T follicular helper cell (primary cell): ENCODE measurements at regions not wholly inside any gene's neighbourhood (a gene's known extent, or its start where the extent isn't known, plus 50 kb on each side); places are given as distances from the start of the nearest gene placed in this dataset.
"Not testable (repeated sequence)": the region's sequence is repeated elsewhere in the genome, so short reads cannot be mapped to it uniquely, and the experiment has no call there.

Experiments
- DNase-seq: peaks from one replicate; pipeline ENCODE4 v3.0.0-alpha.2; 2020; ENCODE audit warnings: low read depth

GRCh38 chr4:129998436-129999150 lies 902.6 kb downstream of the C4orf33 start:
- DNase-seq: no peak

DNA sequence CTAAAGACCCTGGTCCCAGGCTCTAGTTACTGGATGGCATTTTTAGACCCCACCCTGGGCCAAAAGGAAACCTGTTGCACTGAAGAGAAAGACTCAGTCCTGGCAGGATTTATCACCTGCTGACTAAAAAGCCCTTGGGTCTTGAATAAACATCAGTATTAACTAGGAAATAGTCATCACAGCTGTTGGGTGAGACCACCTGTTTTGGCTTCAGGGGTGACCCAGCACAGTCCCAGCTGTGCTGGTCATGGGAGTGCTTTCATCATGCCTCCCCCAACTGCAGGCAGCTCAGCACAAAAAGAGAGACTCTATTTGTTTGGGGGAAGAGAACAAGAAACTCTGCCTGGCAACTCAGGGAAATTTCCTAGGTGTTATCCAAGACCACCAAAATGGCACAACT lies 903.2 kb downstream of the C4orf33 start:
- DNase-seq: no peak

- DNase-seq: no peak
Measured at GRCh38 chr4:130008461-130008860, 912.5 kb downstream of the C4orf33 start.

DNA sequence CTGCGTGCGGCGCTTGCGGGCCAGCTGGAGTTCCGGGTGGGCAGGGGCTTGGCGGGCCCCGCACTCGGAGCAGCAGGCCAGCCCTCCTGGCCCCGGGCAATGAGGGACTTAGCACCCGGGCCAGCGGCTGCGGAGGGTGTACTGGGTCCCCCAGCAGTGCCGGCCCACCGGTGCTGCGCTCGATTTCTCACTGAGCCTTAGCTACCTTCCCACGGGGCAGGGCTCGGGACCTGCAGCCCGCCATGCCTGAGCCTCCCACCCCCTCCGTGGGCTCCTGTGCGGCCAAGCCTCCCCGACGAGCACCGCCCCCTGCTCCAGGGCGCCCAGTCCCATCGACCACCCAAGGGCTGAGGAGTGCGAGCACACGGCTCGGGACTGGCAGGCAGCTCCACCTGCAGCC lies 916.9 kb downstream of the C4orf33 start:
- DNase-seq: not testable (repeated sequence)

DNA sequence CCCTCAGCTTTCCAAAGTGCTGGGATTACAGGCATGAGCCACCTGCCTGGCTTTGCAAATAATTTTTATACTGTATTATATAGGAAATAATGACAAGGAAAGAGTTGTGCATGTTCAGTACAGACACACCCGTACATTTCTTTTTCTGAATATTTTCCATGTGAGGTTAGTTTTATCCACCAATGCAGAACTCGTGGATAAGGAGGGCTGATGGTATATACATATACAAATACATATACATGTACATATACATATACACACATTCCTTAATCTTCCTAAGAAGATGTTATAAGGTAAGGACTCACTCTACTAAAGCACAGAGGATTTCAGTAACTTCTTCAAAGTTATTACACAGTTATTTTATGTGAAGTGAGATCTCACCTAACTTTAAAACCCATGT lies 925.8 kb downstream of the C4orf33 start:
- DNase-seq: no peak

- no peak for DNase-seq
Measured at GRCh38 chr4:130023088-130023487, 927.1 kb downstream of the C4orf33 start.

DNA sequence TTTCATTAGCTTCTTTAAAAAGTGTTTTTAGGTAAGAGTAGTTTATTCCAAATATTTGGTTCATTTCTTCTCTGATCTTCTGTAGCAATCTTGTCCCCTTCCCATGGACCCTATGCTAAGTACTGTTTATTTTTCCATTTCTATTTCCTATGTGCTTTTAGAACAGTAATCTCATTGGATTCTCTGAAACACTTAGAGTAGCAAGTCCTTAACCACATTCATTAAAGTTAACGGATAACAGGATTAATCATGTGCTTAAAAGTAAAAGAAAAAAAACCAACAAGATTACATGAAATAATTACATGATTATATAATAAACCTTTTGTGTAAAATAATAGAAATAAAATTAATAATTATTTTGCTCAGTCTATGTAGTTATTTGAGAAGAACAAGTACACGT lies 929.7 kb downstream of the C4orf33 start:
- no peak for DNase-seq

- DNase-seq: no peak
Measured at GRCh38 chr4:130026185-130026584, 930.2 kb downstream of the C4orf33 start.

DNA sequence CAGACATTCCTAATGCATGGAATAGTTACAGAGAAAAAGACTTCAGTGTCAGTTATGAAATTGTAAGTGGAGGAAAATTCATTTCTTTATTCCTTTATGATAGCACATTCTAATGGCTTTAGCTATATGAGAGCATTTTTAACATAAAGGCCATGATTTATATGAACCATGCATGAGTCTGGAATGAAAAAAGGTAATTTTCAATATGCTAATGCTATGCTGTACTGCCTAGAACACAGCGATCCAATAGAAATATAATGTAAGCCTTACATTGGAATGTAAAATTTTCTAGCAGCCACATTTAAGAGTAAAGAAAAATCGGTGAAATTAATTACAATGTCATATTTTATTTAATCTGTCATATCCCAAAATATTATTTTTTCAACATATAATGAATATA lies 932.0 kb downstream of the C4orf33 start:
- no peak for DNase-seq

DNA sequence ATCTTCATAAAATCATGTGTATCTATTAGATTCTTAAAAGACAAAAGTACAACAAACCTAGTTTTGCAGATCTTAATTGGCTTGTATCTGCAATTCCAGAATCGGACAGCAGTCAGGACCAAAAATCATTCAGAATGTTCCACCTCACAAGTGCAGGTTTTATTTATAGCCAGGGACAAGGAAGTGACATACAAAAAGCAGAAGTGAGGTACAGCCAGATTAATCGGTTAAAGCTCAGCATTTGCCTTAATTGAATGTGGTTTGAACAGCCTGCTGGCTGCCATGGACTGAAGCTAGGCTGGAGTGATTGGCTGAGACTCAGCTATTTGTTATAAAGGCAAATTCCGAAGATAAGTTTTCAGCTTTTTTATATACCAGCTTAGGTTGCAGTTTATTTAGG lies 932.6 kb downstream of the C4orf33 start:
- no peak for DNase-seq

DNA sequence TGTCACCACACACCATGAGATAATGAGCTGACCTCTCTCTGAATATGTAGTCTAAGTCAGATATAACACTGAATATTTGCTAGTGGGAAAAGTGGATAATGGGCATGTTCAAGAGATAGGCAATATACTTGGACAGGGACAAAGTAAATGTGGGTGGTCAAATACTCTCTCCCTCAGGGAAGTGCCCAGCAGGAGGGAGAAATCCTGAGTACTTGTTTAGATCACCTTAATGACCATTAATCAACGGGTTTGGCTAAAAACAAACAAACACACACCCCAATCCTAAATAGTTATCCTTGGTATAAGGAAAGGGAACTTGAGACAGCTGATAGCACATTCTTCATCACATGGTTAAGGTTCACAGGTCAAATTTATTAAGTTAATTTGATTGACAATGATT lies 933.5 kb downstream of the C4orf33 start:
- DNase-seq: no peak

- no peak for DNase-seq
Measured at GRCh38 chr4:130031858-130032257, 935.9 kb downstream of the C4orf33 start.

- DNase-seq: not testable (repeated sequence)
Measured at GRCh38 chr4:130033657-130034056, 937.7 kb downstream of the C4orf33 start.

GRCh38 chr4:130034876-130035275 lies 938.9 kb downstream of the C4orf33 start:
- no peak for DNase-seq

DNA sequence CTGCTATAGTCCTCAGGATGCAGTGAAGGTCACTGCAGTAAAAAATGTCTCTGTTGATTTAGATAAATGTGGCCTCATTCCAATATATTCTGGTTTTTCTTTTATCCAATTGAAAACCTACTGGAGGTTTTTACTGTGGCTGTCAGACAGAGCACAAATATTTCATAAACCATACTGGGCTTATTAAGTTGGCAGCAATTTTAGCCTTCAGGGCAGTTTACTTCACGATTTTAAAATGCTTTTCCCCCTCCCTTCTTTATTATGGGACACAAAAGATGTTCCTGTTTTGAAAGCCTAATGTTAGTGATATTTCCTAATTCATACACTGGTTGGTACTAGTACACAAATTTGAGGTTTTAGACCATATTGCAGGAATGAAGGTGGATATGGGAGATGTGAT lies 939.4 kb downstream of the C4orf33 start:
- no peak for DNase-seq

DNA sequence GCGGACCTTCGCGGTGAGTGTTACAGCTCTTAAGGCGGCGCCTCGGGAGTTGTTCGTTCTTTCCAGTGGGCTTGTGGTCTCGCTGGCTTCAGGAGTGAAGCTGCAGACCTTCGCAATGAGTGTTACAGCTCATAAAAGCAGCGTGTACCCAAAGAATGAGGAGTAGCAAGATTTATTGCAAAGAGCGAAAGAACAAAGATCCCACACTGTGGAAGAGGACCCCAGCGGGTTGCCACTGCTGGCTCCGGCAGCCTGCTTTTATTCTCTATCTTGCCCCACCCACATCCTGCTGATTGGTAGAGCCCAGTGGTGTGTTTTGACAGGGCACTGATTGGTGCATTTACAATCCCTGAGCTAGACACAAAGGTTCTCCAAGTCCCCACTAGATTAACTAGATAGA lies 941.9 kb downstream of the C4orf33 start:
- DNase-seq: not testable (repeated sequence)

- not testable (repeated sequence) for DNase-seq
Measured at GRCh38 chr4:130038540-130038939, 942.6 kb downstream of the C4orf33 start.

- DNase-seq: no peak
Measured at GRCh38 chr4:130043732-130044160, 947.8 kb downstream of the C4orf33 start.

DNA sequence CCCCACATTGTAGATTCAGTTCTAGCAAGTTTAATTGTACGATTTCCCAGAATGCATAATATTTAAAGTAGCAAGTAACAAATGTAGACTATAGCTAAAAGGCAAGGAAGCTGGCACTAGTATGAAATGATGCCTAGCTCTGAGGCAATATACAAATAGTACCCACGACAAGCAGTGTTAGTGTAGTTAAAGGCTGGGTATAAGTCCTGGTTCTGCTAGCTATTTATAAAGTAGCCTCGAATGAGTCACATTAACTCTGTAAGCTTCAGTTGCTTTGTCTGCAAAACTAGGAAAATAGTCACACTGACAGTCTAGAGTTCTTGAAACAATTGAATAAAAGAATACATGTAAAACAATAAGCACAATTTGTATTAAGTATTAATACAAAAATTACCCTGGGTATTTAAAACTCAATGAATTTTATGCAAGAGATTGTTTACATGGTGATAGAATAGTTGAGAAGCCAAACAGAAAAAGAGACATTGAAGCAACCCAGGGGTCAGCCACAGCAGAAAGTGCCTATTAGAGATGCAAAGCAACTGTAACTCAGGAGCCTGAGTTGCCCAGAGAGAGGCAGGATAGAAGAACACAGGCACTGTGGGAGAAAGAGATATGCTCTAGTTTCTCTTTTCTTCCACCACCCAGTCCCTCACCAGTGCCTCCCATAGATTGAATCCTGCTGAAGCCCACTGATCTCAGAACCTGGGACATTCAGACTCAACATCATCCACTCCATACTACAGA lies 949.0 kb downstream of the C4orf33 start:
- no peak for DNase-seq

DNA sequence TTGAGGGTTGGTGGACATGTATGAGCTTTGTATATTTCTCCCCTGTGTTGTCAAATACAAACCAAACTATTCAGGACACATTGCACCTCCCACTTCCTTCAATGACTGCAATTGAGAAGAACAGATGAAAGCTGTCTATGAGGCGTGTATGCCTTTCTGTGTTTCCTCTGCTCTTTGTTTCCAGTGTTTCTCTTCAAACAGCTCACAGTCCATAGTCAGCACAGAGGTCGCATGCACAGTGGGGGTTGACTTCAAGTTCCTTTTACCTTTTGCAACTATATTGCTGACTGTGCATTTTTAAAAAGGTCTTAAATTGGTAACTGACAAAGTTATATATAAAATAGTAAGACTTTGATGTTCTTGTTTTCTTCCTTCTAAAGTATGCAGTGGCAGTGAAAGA lies 957.8 kb downstream of the C4orf33 start:
- no peak for DNase-seq

DNA sequence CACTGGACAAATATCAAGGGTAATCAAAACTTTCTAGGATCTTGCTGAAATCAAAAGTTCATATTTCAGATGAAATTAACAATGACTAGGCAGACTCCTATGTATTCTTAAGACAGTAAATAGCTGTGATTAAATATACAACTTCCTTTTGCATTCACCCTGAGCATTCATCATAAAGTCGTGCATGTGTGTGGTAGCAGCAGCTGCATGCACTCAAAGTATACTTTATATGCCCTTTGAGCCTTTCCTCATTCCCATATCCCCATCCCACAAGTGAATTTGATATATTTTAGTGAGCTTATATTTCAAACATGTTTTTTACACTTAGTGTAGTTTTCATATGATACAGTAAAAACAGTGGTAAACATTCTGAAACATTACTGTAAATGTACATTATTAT lies 959.0 kb downstream of the C4orf33 start:
- DNase-seq: no peak

DNA sequence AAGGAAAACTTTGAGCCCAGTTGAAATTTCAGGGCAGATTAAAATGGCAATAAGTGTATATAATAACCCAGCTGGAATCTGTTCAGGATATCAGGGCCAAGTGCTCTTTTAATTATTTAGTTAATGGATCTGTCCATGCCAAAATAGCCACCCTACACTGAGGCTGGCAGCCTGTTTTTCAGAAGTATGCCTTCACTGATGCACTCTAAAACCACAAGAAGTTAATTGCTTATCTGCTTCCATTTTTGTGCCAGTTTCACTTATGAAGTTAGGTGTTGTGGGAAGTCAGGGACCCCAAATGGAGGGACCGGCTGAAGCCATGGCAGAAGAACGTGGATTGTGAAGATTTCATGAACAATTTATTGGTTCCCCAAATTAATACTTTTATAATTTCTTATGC lies 960.3 kb downstream of the C4orf33 start:
- no peak for DNase-seq

DNA sequence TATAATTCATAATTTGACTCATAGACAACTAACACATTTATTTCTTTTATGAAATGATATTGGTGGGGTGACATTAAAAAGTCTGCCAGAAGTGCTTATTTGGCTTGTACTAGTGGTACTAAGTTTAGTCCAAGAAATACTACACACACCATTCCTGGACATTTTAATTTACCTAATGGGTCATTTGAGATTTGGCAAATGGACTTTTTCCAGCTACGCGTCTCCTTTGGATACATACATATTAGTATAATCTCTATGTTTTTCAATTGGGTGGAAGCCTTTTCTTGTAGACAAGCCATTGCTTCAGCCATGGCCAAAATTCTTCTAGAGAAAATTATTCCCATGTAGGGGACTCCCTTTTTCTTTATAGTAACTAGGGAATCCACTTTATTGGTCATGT lies 968.5 kb downstream of the C4orf33 start:
- no peak for DNase-seq

- no peak for DNase-seq
Measured at GRCh38 chr4:130067419-130067818, 971.5 kb downstream of the C4orf33 start.
